ENCODE measurements at regions not wholly inside any gene's neighbourhood (a gene's known extent, or its start where the extent isn't known, plus 50 kb on each side); places are given as distances from the start of the nearest gene placed in this dataset.
"Not testable (repeated sequence)": the region's sequence is repeated elsewhere in the genome, so short reads cannot be mapped to it uniquely, and the experiment has no call there.

GRCh38 chr12:131328861-131329845 lies 375.4 kb downstream of the ADGRD1 start:
- not testable (repeated sequence) for H3K36me3 Mint-ChIP-seq (ENCODE audit: low read depth); H3K9me3 Mint-ChIP-seq; H3K27ac Mint-ChIP-seq; H3K4me3 Mint-ChIP-seq; H3K4me1 Mint-ChIP-seq (ENCODE audit: low read depth); H3K27me3 Mint-ChIP-seq (ENCODE audit: low read depth)

GRCh38 chr12:131330106-131330815 lies 376.6 kb downstream of the ADGRD1 start:
- no peaks in the 10 kb centered on the region for H3K36me3 Mint-ChIP-seq (ENCODE audit: low read depth)
- no peaks in the 10 kb centered on the region for H3K4me1 Mint-ChIP-seq (ENCODE audit: low read depth)
- H3K27ac Mint-ChIP-seq: no peak overlapping the region
- no peaks in the 10 kb centered on the region for H3K27me3 Mint-ChIP-seq (ENCODE audit: low read depth)
- no peak overlapping the region for H3K4me3 Mint-ChIP-seq
- no peaks in the 10 kb centered on the region for H3K9me3 Mint-ChIP-seq

GRCh38 chr12:131331148-131331750 lies 377.5 kb downstream of the ADGRD1 start:
- Mint-ChIP-seq H3K36me3 (ENCODE audit: low read depth) (no peaks in the 10 kb centered on the region), H3K9me3 (no peaks in the 10 kb centered on the region), H3K4me3 (no peak overlapping the region), H3K27me3 (ENCODE audit: low read depth) (no peaks in the 10 kb centered on the region), H3K4me1 (ENCODE audit: low read depth) (no peaks in the 10 kb centered on the region), H3K27ac (no peak overlapping the region)

GRCh38 chr12:131332224-131332623 lies 378.5 kb downstream of the ADGRD1 start:
- no peaks in the 10 kb centered on the region for H3K36me3 Mint-ChIP-seq (ENCODE audit: low read depth)
- no peaks in the 10 kb centered on the region for H3K4me1 Mint-ChIP-seq (ENCODE audit: low read depth)
- no peak overlapping the region for H3K4me3 Mint-ChIP-seq
- no peak overlapping the region for H3K27ac Mint-ChIP-seq
- no peaks in the 10 kb centered on the region for H3K27me3 Mint-ChIP-seq (ENCODE audit: low read depth)
- H3K9me3 Mint-ChIP-seq: no peaks in the 10 kb centered on the region

- no peaks in the 10 kb centered on the region for H3K9me3 Mint-ChIP-seq
- no peak overlapping the region for H3K4me3 Mint-ChIP-seq
- no peaks in the 10 kb centered on the region for H3K4me1 Mint-ChIP-seq (ENCODE audit: low read depth)
- H3K27ac Mint-ChIP-seq: no peak overlapping the region
- no peaks in the 10 kb centered on the region for H3K27me3 Mint-ChIP-seq (ENCODE audit: low read depth)
- H3K36me3 Mint-ChIP-seq (ENCODE audit: low read depth): no peaks in the 10 kb centered on the region
These were observed 377.8 kb upstream of the SFSWAP start for GRCh38 chr12:131333136-131333535.

GRCh38 chr12:131333621-131334440 lies 377.1 kb upstream of the SFSWAP start:
- H3K4me3 Mint-ChIP-seq: no peak overlapping the region
- no peaks in the 10 kb centered on the region for H3K4me1 Mint-ChIP-seq (ENCODE audit: low read depth)
- H3K27ac Mint-ChIP-seq: no peak overlapping the region
- no peaks in the 10 kb centered on the region for H3K9me3 Mint-ChIP-seq
- H3K36me3 Mint-ChIP-seq (ENCODE audit: low read depth): no peaks in the 10 kb centered on the region
- H3K27me3 Mint-ChIP-seq (ENCODE audit: low read depth): no peaks in the 10 kb centered on the region

GRCh38 chr12:131334835-131335234 lies 376.1 kb upstream of the SFSWAP start:
- H3K4me3 Mint-ChIP-seq: no peak overlapping the region
- no peaks in the 10 kb centered on the region for H3K9me3 Mint-ChIP-seq
- H3K4me1 Mint-ChIP-seq (ENCODE audit: low read depth): no peaks in the 10 kb centered on the region
- H3K36me3 Mint-ChIP-seq (ENCODE audit: low read depth): no peaks in the 10 kb centered on the region
- H3K27me3 Mint-ChIP-seq (ENCODE audit: low read depth): no peaks in the 10 kb centered on the region
- H3K27ac Mint-ChIP-seq: no peak overlapping the region

GRCh38 chr12:131335456-131335855 lies 375.4 kb upstream of the SFSWAP start:
- Mint-ChIP-seq H3K9me3 (no peaks in the 10 kb centered on the region), H3K36me3 (ENCODE audit: low read depth) (no peaks in the 10 kb centered on the region), H3K4me3 (no peak overlapping the region), H3K4me1 (ENCODE audit: low read depth) (no peaks in the 10 kb centered on the region), H3K27me3 (ENCODE audit: low read depth) (no peaks in the 10 kb centered on the region), H3K27ac (no peak overlapping the region)

GRCh38 chr12:131337861-131338260 lies 373.0 kb upstream of the SFSWAP start:
- not testable (repeated sequence) for H3K4me3 Mint-ChIP-seq; H3K27me3 Mint-ChIP-seq (ENCODE audit: low read depth); H3K27ac Mint-ChIP-seq; H3K4me1 Mint-ChIP-seq (ENCODE audit: low read depth); H3K36me3 Mint-ChIP-seq (ENCODE audit: low read depth); H3K9me3 Mint-ChIP-seq

- Mint-ChIP-seq H3K27me3 (ENCODE audit: low read depth) (no peaks in the 10 kb centered on the region), H3K4me1 (ENCODE audit: low read depth) (no peaks in the 10 kb centered on the region), H3K36me3 (ENCODE audit: low read depth) (no peaks in the 10 kb centered on the region), H3K27ac (no peak overlapping the region), H3K9me3 (no peaks in the 10 kb centered on the region), H3K4me3 (no peak overlapping the region)
These were observed 370.2 kb upstream of the SFSWAP start for GRCh38 chr12:131340616-131341210.

GRCh38 chr12:131341608-131342007 lies 369.3 kb upstream of the SFSWAP start:
- H3K4me1 Mint-ChIP-seq (ENCODE audit: low read depth); H3K27me3 Mint-ChIP-seq (ENCODE audit: low read depth); H3K4me3 Mint-ChIP-seq; H3K9me3 Mint-ChIP-seq; H3K27ac Mint-ChIP-seq; H3K36me3 Mint-ChIP-seq (ENCODE audit: low read depth): not testable (repeated sequence)

- H3K4me1 Mint-ChIP-seq (ENCODE audit: low read depth); H3K27ac Mint-ChIP-seq; H3K9me3 Mint-ChIP-seq; H3K4me3 Mint-ChIP-seq; H3K36me3 Mint-ChIP-seq (ENCODE audit: low read depth); H3K27me3 Mint-ChIP-seq (ENCODE audit: low read depth): not testable (repeated sequence)
These were observed 367.5 kb upstream of the SFSWAP start for GRCh38 chr12:131343436-131343835.

- H3K4me1 Mint-ChIP-seq (ENCODE audit: low read depth); H3K36me3 Mint-ChIP-seq (ENCODE audit: low read depth); H3K27me3 Mint-ChIP-seq (ENCODE audit: low read depth); H3K9me3 Mint-ChIP-seq; H3K4me3 Mint-ChIP-seq; H3K27ac Mint-ChIP-seq: not testable (repeated sequence)
These were observed 366.0 kb upstream of the SFSWAP start for GRCh38 chr12:131344715-131345520.

Data from T-helper 1 cell treated with Interleukin-12 subunit alpha and Interleukin-12 subunit beta and Interleukin-4 antibody, amounts not matched to agents 30 μg/mL and 1 μg/mL, for 36 hours (primary cell).